Caco-2 (cell line): ENCODE measurements at regions not wholly inside any gene's neighbourhood (a gene's known extent, or its start where the extent isn't known, plus 50 kb on each side); places are given as distances from the start of the nearest gene placed in this dataset.

Experiments used
- BruUV-seq: library from RNA; stranded (reverse); fragments of 400-500 nt; replicated peaks from 2 replicates; lab custom pipeline; 2021; lab: Mats Ljungman, UMichigan
- CTCF ChIA-PET: fragments of 300-600 bp; sonication (Branson Sonifier 250); formaldehyde crosslinking; loops from one replicate; lab custom pipeline; 2022; ENCODE audit warnings: antibody characterized with exemption; lab: Charles Lee
- POLR2A ChIA-PET: fragments of 300-600 bp; sonication (Branson Sonifier 250); formaldehyde crosslinking; loops from one replicate; lab custom pipeline; 2022; ENCODE audit warnings: antibody characterized with exemption; lab: Charles Lee
- DNase-seq, 2 experiments: peaks; one replicate each; pipeline versions ENCODE4 v3.0.0 to v3.0.0-alpha.2; 2020 to 2022
- H3K27me3 ChIP-seq: replicated peaks from 2 replicates; pipeline ENCODE4 v1.6.0; 2011; ENCODE audit warnings: low read length; ENCODE audit not compliant: control insufficient read depth, insufficient read depth
- H3K36me3 ChIP-seq: 2 replicates; pipeline ENCODE4 v1.5.1; 2011; ENCODE audit warnings: low read length; ENCODE audit not compliant: control insufficient read depth, insufficient read depth
- H3K4me1 ChIP-seq: fragments of 250-450 bp; sonication (Bioruptor Pico); 2 replicates; pipeline ENCODE4 v1.5.1; 2020; ENCODE audit warnings: mild to moderate bottlenecking
- H3K4me3 ChIP-seq: 2 replicates; pipeline ENCODE4 v1.5.1; 2011; ENCODE audit warnings: low read depth, mild to moderate bottlenecking, control low read depth, low read length
- H3K9me3 ChIP-seq: fragments of 250-450 bp; sonication (Bioruptor Pico); 2 replicates; pipeline ENCODE4 v1.5.1; 2020; ENCODE audit warnings: mild to moderate bottlenecking, moderate library complexity
- H3K27ac Mint-ChIP-seq: one replicate; pipeline ENCODE4 v1.8.0; 2022; ENCODE audit warnings: mixed read lengths; ENCODE audit not compliant: unreplicated experiment
- H3K27me3 Mint-ChIP-seq: one replicate; pipeline ENCODE4 v1.8.0; 2022; ENCODE audit warnings: mixed read lengths; ENCODE audit not compliant: insufficient read depth, unreplicated experiment
- H3K36me3 Mint-ChIP-seq: one replicate; pipeline ENCODE4 v1.8.0; 2022; ENCODE audit warnings: mild to moderate bottlenecking, mixed read lengths; ENCODE audit not compliant: insufficient read depth, unreplicated experiment
- H3K4me1 Mint-ChIP-seq: one replicate; pipeline ENCODE4 v1.8.0; 2022; ENCODE audit warnings: low read depth, mixed read lengths; ENCODE audit not compliant: unreplicated experiment
- H3K4me3 Mint-ChIP-seq: one replicate; pipeline ENCODE4 v1.8.0; 2022; ENCODE audit warnings: mild to moderate bottlenecking, moderate library complexity, mixed read lengths; ENCODE audit not compliant: unreplicated experiment
- H3K9me3 Mint-ChIP-seq: one replicate; pipeline ENCODE4 v1.8.0; 2022; ENCODE audit warnings: mixed read lengths; ENCODE audit not compliant: unreplicated experiment
- intact Hi-C: fragments of 100-400 bp; cut with micrococcal nuclease; formaldehyde crosslinking; loops from one replicate; pipeline ENCODE4 v1.10.0; 2022; ENCODE audit not compliant: unreplicated experiment
- TF ChIP-seq, protein P1 (sequence below), 2 experiments: fragments of 200-600 bp in 1 of 2; IDR thresholded peaks; 1 replicate in 1 of 2; 2 replicates in 1 of 2; pipeline versions ENCODE4 v1.5.1 to v1.8.0; 2011 to 2022; ENCODE audit warnings: antibody characterized with exemption in 1 of 2, control low read depth in 1 of 2, inconsistent platforms in 1 of 2, low read depth in 1 of 2, low read length in 1 of 2, mild to moderate bottlenecking in 1 of 2, moderate library complexity in 1 of 2; ENCODE audit not compliant: insufficient read depth in 1 of 2, severe bottlenecking in 1 of 2, unreplicated experiment in 1 of 2

- intact Hi-C loops: no loop called here
- no peaks in the 10 kb centered on the region for H3K36me3 Mint-ChIP-seq
- no peaks in the 10 kb centered on the region for H3K27me3 Mint-ChIP-seq
- TF ChIP-seq, protein P1, sequence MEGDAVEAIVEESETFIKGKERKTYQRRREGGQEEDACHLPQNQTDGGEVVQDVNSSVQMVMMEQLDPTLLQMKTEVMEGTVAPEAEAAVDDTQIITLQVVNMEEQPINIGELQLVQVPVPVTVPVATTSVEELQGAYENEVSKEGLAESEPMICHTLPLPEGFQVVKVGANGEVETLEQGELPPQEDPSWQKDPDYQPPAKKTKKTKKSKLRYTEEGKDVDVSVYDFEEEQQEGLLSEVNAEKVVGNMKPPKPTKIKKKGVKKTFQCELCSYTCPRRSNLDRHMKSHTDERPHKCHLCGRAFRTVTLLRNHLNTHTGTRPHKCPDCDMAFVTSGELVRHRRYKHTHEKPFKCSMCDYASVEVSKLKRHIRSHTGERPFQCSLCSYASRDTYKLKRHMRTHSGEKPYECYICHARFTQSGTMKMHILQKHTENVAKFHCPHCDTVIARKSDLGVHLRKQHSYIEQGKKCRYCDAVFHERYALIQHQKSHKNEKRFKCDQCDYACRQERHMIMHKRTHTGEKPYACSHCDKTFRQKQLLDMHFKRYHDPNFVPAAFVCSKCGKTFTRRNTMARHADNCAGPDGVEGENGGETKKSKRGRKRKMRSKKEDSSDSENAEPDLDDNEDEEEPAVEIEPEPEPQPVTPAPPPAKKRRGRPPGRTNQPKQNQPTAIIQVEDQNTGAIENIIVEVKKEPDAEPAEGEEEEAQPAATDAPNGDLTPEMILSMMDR (IDR thresholded peaks at IDR 0.05; ENCODE audit: insufficient read depth in 1 of 2, low read depth in 1 of 2, low read length in 1 of 2, severe bottlenecking in 1 of 2, unreplicated experiment in 1 of 2): no peak
- no peak overlapping the region for H3K4me3 ChIP-seq
- H3K9me3 Mint-ChIP-seq: no peaks in the 10 kb centered on the region
- ChIA-PET POLR2A (no interaction called here), CTCF (no interaction called here)
- no peaks in the 10 kb centered on the region for H3K4me1 ChIP-seq
- no TSS peak for BruUV-seq
- no peak overlapping the region for H3K27ac Mint-ChIP-seq
- H3K27me3 ChIP-seq: no peaks in the 10 kb centered on the region
- H3K36me3 ChIP-seq: no peaks in the 10 kb centered on the region
- DNase-seq: no peak
- no peaks in the 10 kb centered on the region for H3K4me1 Mint-ChIP-seq
- H3K4me3 Mint-ChIP-seq: no peak overlapping the region
- no peaks in the 10 kb centered on the region for H3K9me3 ChIP-seq
Observed at GRCh38 chr10:127812041-127812440, 75.1 kb downstream of the FOXI2 start.

GRCh38 chr10:127813290-127813689 is 76.3 kb downstream of the FOXI2 start:
- H3K27ac Mint-ChIP-seq: no peak overlapping the region
- peaks cover 2% of the 10 kb centered on the region for H3K27me3 Mint-ChIP-seq
- H3K4me1 Mint-ChIP-seq: no peaks in the 10 kb centered on the region
- DNase-seq: no peak
- intact Hi-C loops: loop anchor here (1.0 kb wide), 1 partner anchor 97 kb away; no protein-coding TSS in a partner anchor
- Histone ChIP-seq H3K9me3 (no peaks in the 10 kb centered on the region), H3K27me3 (no peaks in the 10 kb centered on the region), H3K36me3 (no peaks in the 10 kb centered on the region), H3K4me3 (no peak overlapping the region), H3K4me1 (no peaks in the 10 kb centered on the region)
- POLR2A ChIA-PET: no interaction called here
- TF ChIP-seq, protein P1 (IDR thresholded peaks at IDR 0.05; ENCODE audit: insufficient read depth in 1 of 2, low read depth in 1 of 2, low read length in 1 of 2, severe bottlenecking in 1 of 2, unreplicated experiment in 1 of 2): peak in 1 of 2 experiments; percentile 21
- H3K36me3 Mint-ChIP-seq: no peaks in the 10 kb centered on the region
- CTCF ChIA-PET: interaction anchor here (1.3 kb wide), 1 partner anchor 98 kb away, joined by 6 read pairs; no protein-coding TSS in a partner anchor
- no peaks in the 10 kb centered on the region for H3K9me3 Mint-ChIP-seq
- H3K4me3 Mint-ChIP-seq: no peak overlapping the region
- no TSS peak for BruUV-seq

GRCh38 chr10:127815147-127815546 is 77.6 kb downstream of the CLRN3 start:
- Histone ChIP-seq H3K4me3 (no peak overlapping the region), H3K9me3 (no peaks in the 10 kb centered on the region), H3K27me3 (no peaks in the 10 kb centered on the region), H3K4me1 (no peaks in the 10 kb centered on the region), H3K36me3 (no peaks in the 10 kb centered on the region)
- Mint-ChIP-seq H3K4me1 (no peaks in the 10 kb centered on the region), H3K36me3 (no peaks in the 10 kb centered on the region), H3K27me3 (peaks cover 4% of the 10 kb centered on the region), H3K27ac (no peak overlapping the region), H3K9me3 (peaks cover 6% of the 10 kb centered on the region), H3K4me3 (no peak overlapping the region)
- BruUV-seq: no TSS peak
- intact Hi-C loops: no loop called here
- ChIA-PET CTCF (no interaction called here), POLR2A (no interaction called here)
- TF ChIP-seq, protein P1 (IDR thresholded peaks at IDR 0.05; ENCODE audit: insufficient read depth in 1 of 2, low read depth in 1 of 2, low read length in 1 of 2, severe bottlenecking in 1 of 2, unreplicated experiment in 1 of 2): no peak
- DNase-seq: no peak
